HG02885 (cell line): ENCODE measurements at regions not wholly inside any gene's neighbourhood (a gene's known extent, or its start where the extent isn't known, plus 50 kb on each side); places are given as distances from the start of the nearest gene placed in this dataset.
"Not testable (repeated sequence)": the region's sequence is repeated elsewhere in the genome, so short reads cannot be mapped to it uniquely, and the experiment has no call there.

Source experiments
- ATAC-seq: cut with Tn5 transposase; IDR thresholded peaks from one replicate; pipeline ENCODE4 v1.9.1; 2021; ENCODE audit warnings: mild to moderate bottlenecking; ENCODE audit not compliant: unreplicated experiment, poor library complexity

DNA sequence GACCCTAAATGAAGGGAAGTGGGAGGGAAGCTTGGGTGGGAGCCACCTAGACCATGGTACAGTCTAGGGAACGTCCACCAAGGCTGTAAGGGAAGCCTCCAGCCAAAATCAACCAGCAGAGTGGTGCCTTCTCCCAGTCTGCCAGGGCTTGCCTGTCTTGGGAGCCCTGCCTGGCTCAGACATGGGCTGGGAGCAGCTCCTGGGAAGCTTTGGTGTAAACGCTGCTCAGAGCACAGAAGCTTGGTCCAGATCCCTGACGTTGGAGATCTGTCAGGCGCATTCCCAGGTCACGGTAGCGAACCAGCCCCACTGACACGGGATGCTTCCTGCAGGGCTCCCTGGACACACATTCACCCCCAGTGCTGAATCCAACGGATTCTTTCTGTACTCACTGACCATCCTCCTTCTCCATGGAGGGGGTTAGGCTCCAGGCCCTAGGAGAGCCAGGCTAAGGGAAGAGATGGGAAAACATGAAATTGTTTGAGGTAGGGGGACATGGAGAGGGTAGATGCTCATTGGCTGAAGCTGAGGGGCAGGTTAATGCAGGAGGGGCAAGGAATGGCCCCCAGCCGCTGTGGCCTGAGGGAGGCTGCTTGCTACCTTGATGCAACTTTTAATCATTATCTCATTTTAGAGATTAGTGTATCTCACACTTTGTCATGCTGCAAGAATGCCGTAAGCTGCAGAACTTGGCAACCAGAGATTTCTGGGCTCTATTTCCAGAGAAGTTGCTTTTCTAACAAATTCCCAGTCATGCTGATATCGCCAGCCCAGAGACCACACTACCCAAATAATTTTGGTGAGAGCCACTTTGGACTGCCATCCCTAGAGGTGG is 195.8 kb downstream of the UQCRFS1 start:
- ATAC-seq: no peak

DNA sequence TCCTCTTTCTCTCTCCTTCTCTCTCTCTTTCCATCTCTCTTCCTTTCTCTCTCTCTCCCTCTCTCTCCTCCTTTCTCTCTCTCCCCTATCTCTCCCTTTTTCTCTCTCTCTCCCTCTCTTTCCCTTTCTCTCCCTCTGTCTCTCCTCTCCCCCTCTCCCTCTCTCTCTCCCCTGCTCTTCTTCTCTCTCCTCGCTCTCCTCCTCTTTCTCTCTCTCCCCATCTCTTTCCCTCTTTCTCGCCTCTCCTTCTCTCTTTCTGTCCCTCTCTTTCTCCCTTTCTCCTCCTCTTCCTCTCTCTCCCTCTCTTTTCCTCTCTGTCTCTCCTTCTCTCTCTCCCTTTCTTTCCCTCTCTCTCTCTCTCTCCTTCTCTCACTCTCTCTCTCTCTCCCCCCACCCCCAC is 196.6 kb downstream of the UQCRFS1 start:
- no peak for ATAC-seq

DNA sequence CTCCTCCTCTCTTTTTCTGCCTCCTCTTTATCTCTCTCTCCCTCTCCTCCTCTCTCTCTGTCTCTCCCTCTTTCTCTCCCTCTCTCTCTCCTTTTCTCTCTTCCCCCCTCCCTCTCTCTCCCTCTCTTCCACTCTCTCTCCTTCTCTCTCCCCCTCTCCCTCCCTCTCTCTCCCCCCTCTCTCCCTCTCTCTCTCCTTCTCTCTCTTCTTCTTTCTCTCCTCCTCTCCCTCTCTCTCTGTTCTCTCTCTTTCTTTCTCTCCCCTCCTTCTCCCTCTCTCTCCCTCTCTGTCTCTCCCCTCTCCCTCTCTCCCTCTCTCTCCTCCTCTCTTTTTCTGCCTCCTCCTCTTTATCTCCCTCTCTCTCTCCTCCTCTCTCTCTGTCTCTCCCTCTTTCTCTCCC is 197.4 kb downstream of the UQCRFS1 start:
- ATAC-seq: no peak

DNA sequence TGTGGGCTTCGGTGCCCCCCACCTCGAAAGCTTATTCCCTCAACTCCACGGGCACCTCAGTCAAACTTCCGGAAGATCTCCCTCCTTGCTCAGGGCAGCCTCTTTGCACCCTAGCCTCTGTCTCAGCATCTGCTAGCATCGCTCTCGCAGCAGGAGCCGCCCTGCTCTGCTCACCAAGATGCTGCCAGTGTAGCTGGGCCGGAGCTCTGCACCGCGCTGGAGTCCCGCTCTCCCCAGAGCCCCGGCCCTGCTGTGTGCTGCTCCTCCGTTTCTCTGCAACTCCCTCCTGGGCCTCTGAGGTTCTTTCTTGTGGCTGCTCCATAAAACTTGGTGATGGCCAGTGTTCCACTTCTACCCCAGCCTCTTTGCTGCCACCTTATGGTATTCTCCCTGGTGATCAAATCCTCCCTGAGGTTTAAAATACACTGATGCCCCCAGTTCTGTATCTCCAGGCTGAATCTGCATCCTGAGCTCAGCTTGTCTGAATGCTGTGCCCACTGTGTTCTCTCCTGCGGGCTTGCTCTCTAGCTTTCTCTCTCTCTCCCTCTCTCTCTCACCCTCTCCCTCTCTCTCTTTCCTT is 198.0 kb downstream of the UQCRFS1 start:
- no peak for ATAC-seq

DNA sequence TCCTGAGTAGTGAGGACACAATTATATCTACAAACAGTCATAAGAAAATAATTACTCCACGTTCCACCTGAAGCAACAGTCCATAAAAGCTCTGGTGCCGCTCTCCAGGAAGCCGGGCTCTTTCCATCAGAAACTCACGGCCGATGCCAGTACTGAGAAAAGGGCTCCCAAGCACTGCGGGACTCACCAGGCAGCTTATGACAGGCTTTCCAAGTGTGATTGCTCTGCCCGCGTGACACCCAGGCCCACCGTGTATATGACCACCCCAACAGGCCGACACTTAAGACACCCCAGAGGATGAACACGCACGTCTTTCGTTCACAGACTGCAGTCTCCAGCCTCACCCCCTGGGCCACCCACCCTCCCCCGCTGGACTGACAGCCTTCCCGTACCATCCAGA is 199.0 kb downstream of the UQCRFS1 start:
- no peak for ATAC-seq

DNA sequence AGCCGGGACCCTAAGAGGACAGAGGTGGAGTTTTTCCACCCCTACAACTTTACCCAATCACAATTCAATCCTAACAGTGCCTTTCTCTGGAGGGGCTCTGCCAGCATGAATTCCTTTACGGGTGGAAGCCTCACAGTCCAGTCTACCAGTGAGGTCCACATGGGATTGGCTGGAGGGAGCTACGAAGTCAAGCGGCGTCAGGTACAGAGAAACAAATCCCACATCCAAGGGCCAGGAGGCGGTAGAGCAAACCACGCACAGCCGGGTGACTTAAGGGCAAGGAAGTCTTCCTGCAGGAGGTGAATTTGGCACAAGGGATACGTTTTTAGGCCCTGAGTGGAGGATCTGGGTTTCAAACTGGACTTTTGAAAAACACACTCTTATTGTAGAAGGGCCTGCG is 199.6 kb downstream of the UQCRFS1 start:
- no peak for ATAC-seq

DNA sequence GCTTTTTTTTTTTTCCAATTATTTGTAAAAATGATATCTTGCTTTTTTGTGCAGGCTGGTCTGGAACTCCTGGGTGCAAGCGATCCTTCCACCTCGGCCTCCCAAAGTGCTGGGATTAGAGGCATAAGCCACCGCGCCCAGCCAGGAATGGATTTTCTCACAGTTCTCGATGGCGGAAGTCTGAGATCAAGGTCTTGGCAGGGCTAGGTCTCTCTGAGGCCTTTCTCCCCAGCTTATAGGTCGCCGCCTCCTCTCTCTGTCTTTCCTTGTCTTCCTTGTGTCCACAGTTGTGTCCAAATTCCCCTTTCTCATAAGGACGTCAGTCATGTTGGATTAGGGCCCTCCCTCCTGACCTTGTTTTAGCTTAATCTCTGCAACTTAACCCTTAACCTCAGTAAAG is 200.5 kb downstream of the UQCRFS1 start:
- ATAC-seq: no peak

DNA sequence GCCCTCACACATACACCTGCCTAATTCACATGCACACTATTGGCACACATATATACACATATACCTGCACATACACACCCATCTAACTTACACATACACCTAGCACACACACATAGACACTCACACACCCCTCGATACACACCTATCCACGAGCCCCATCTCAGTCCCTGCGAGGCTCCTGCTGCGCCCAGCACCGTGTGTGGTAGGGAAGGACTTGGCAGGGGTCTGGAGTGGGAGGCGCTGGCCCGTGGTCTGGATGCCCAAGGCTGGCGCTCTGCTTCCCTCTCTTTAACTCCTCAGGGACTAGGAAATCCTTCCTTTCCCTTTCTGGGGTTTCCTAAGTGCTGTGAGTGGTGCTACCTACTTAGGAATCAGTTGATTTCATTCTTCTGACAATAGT is 202.7 kb downstream of the UQCRFS1 start:
- ATAC-seq: no peak

DNA sequence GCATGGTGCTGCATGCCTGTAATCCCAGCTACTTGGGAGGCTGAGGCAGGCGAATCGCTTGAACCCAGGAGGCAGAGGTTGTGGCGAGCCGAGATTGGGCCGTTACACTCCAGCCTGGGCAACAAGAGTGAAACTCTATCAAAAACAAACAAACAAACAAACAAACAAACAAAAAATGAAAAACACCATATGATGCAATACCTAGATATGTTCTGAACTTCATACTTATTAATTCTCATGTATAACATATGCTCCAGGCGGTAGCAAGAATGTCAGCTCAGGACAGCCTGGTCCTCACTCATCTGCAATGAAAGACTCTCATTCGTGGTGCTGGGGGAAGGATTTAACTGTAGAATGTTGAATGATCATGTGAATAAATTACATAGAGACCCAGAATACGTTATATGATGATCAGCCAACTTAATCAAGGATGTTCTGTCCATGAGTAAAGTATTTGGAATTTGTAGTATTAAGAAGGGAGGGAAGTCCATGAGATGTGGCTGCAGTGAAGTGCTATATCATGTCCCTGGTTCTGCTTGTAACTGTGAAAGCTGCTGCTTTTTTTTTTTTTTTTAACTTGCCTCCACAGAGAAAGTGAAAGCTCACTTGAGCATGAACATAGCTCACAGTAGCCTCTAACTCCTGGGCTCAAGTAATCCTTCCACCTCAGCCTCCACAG is 206.8 kb downstream of the UQCRFS1 start:
- ATAC-seq: no peak

DNA sequence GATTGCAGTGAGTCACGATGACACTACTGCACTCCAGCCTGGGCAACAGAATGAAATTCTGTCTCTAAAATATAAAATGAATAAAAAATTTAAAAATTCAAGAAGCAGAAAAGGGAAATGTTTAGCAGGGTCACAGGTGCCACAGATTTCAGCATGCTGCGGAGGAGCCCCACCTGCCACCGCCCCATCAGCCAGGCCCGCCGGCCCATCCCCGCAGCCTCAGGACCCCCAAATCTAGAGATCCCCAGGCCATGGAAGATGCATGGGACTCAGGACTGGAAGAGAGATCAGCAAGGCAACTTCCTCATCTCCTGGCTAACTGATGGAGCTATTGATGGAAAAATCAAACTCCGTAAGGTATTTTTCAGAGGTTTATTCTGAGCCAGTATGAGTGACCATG is 208.2 kb downstream of the UQCRFS1 start:
- no peak for ATAC-seq

DNA sequence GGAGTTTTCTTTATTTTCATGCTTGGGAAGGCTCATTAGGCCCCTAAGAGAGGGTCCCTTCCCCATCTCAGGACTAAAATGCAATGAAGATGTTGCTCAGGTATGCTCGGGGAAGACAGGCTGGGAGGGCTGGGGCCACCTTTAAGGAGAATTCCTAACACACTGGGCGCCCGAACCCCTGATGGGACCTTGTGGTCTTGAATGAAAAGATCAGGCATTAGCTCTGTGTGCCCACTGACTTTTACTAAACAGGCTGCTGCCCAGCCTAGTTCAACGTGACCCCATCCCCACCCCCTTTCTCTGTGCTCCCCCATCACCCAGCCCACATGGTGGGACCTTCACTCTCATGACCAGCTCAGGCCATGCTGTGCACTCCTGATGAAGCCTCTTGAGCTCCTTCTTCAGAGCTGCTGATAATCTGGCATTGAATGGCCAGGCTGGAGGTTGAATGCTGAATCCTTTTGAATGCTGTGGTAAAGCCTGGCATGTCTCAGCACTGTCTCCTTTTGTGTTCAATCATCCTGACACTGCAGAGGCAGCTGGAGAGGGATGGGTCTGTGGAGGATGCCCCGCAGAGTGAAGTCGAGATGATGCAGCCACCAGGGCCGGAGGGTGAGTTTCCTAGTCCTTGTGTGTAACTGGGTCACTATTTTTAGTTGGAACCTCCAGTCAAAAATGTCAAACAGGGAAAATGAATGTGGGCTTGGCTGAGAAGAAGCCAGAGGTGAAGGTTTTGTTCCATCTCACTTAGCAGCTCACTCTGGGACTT is 209.1 kb downstream of the UQCRFS1 start:
- ATAC-seq: no peak

DNA sequence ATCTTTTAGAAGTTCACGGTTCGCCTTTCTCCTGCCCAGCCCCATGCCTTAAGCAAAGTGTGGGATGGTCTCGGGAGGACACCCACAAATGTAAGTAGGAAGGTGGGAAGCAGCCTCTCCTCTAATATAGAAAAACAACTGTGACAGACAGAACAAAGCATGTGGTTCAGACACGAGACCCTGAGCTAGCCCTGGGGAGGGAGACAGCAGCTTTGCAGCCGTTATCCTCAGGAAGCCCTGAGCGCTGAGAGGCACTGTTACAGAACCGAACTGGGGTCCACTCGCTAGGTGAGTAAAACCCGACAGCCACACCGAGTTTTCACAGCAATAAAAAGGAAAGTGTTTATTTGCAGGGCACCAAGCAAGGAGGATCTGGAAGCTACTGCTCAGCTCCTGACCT is 210.6 kb downstream of the UQCRFS1 start:
- ATAC-seq: no peak

DNA sequence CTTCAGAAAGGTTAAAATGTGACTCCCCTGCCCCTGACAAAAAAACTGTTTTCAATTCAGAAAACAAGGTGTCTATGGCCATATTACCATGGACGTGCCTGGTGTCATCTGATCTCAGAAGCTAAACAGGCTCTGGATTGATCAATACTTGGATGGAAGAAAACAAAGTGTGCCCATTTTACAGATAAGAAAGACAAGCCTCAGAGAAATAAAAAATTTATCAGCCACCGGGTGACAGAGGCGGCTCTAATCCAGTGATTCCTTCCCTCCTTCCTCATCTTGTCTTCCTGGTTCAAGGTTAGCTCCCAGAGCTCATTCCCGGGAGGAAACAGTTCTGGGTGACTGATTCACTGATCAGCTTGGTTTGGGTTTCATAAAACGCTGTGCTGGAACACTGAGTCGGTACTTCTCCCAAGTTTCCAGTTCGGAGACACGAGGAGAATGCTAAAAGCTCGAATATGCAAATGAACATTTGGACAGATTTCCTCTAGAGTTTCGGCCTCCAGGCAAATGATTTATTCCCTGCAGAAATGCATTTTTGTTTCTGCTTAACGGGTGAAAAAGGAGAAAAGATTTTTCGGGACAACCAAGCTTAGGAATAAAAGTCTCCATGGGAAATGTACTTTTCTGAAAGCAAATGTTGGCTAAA is 211.2 kb downstream of the UQCRFS1 start:
- no peak for ATAC-seq

DNA sequence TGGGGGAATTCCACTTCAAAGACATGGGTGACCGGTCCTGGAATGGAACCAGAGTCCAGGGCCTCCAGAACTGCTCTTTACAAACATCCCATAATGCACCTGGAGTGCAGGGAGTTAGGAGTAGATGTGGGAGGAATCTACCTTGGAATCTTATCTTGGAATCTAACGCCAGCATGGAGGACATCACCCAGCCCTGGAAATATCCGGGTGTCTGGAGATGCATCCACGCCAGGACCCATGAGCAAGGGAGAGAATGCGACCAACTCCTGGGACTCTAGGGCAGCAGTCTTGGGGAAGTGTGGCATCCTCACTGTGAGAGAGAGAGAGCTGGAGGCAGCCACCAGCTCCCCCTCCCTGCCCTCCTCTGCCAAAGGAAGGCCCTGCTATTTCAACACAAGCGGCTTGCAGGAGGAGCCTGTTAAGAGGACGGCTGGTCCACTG is 211.8 kb downstream of the UQCRFS1 start:
- ATAC-seq: no peak

DNA sequence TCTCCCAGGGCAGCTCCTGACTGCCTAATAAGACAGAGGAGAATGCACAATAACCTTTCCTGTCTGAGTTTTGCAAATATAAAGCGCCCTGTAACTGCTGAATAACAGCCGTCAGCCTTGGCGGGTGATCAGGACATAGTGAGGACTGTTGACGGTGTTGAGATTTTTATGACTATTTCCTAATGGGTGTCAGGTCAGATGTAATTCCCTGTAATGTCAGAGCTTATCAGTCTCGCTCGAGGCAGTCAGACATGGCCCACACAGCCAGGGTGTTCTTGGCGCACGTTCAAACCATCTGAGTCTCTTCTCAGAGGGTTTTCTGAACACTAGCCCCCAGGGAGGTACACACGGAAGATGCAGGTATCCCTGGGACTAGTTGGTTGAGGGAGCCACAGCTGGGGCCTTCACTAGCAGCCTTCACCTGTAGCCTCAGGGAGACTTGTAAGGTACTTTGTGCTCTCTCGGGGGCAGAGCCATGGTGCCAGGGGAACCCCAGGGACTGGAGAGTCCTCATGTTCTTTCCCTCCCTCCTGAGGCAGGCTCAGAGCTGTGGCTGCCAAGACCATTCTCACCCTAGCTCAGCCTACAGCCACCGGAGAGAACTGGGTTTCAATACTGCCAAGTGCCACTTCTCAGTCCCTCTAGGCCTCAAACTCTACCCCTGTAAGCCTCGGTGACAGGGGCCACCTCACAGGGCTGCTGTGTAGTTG is 213.1 kb downstream of the UQCRFS1 start:
- ATAC-seq: no peak

DNA sequence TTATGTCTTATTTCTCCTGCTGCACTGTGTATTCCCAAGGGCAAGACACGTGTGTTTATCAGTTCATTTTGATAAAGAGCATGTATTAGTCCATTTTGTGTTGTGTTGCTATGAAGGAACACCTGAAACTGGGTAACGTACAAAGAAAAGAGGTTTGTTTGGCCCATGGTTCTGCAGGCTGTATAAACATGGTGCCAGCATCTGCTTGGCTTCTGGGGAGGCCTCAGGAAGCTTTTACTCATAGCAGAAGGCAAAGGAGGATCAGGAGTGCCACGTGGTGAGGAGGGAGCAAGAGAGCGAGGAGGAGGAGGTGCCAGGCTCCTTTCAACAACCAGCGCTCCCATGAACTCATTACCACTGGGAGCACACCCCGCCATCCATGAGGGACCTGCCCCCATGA is 214.0 kb downstream of the UQCRFS1 start:
- ATAC-seq: no peak

DNA sequence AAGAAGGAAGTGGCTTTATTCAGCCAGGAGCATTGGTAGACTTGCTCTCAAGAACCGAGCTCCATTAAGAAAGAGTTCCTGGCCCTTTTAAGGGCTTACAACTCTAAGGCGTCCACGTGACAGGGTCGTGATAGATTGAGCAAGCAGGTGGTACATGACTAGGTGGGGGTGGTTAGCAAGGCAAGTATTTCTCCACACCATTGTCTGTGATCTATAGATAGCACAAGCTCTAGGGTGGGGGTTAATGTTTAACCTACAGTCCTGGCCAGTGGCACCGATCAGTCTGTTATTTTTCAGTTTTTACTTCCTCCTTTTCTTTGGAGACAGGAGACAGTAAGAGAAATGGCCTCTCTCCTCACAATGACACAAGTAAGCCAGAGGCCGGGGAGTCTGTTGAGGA is 215.1 kb downstream of the UQCRFS1 start:
- not testable (repeated sequence) for ATAC-seq

DNA sequence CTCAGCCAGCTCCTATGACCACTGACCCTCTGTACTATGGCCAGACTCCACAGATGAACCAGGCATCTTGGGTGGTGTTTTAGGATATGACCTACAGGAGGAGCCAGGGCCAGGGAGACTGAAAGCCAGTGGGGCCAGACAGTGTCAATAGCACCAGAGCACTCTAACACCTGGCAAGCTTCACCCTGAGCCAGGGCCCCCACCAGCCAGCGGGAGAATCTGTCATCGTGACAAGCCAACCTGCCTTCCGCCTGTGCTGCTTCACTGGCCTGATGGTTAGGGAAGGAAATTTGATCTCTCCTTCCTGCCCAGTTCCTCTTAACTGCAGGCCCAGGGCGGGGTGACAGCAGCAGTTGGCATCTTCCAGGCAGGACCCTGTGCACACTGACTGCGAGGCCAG is 222.4 kb downstream of the UQCRFS1 start:
- no peak for ATAC-seq

DNA sequence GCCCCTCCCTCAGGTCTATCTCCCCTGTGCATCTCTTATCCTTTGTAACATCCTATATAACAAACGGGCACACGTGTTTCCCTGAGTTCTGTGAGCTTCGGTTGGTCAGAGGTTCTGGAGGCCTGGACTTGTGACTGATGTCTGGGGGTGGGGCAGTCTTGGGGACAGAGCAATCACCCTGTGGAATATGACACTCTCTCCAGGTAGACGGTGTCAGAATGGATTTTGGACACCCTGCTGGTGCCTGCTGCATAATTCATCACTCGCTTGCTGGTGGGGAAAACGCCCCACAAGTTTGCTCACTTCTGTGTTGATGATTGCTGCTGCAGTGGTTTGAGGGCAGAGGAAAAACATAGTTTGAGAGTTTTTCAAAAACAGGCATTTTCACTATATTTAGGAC is 223.2 kb downstream of the UQCRFS1 start:
- ATAC-seq: no peak

DNA sequence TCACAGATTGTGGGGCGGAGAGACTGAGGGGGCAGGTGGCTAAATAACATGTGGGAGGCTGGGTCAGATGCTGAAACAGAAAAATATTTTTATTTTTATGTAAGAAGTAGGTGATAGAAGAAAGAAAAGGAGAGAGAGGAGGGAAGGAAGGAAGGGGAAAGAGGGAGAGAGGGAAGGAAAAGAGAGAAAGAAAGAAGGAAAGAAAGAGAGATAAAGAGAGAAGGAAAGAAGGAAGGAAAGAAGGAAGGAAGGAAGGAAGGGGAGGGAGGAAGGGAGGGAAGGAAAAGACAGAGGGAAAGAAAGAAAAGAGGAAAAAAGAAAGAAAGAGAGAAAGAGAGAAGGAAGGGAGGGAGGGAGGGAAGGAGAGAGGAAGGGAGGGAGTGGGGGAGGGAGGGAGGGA is 224.9 kb downstream of the UQCRFS1 start:
- ATAC-seq: no peak
